ENCODE measurements at regions not wholly inside any gene's neighbourhood (a gene's known extent, or its start where the extent isn't known, plus 50 kb on each side); places are given as distances from the start of the nearest gene placed in this dataset.
"Not testable (repeated sequence)": the region's sequence is repeated elsewhere in the genome, so short reads cannot be mapped to it uniquely, and the experiment has no call there.

DNA sequence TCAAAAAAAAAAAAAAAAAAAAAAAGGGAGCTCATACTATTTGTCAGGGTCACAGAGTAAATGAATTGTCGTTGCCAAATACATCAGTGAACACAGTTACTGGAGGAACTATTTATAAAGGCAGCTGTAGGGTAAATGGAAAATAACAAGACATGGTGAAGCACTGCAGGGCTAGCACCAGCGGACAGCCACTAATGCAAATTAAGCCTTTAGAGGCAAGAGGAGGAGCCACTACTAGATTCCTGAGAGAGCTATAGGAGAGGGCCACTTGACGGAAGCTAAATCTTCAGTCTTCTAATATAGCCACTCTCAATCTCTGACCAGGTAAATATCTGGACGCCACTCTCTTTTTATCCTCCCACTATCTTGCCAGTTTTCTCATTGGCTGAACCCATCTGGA, 801.2 kb upstream of the GOT2 start:
- no peak for TF ChIP-seq CTCF (IDR thresholded peaks at IDR 0.05; ENCODE audit: insufficient read depth, low read depth, low read length)
- ChIA-PET CTCF (no interaction called here), POLR2A (interaction anchor here (0.6 kb wide), 2 partner anchors 33 to 626 kb away, joined by 4 to 5 read pairs; no protein-coding TSS in a partner anchor)

DNA sequence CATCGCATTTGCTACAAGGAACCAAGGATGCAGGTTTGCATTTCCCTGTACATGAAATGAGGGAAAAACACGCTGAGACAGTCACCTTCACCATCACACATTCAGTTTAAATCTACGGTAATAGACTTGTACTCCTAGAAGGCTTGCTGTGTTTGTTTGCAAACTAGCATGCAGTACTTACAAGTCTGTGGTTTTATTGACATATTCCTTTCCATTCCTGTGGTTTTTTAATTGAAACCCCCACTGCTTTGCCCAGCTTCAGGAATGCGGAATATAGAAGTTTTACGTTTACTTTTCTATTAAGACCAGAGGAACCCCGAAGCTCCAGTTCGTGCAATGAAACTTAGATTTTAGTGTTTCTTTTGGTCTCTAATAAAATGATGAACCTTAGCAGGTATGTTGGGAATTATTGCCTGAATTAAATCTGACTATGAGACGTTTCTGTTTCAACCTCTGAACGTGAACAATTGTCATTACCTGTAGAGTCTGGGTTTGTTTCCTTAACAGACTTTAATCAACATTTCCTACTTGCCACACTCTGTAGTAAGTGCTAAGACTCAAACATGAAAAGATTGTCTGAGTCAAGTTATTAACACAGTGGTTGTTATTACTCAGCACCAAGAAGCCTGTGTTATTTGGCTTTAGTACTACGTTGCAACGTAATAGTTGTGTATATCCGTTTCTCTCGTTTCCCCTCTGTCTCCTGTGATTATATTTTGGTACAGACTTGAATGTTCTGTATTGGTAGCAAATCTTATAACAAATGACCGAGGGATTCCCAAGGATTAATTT, 793.3 kb upstream of the GOT2 start:
- ChIA-PET CTCF (interaction anchor here (0.6 kb wide), 1 partner anchor 18 kb away, joined by 3 read pairs; no protein-coding TSS in a partner anchor), POLR2A (no interaction called here)
- Histone ChIP-seq H3K4me3 (ENCODE audit: low read depth, low read length) (no peak overlapping the region), H3K27me3 (ENCODE audit: control insufficient read depth, insufficient read depth, low read length) (no peaks in the 10 kb centered on the region), H3K36me3 (ENCODE audit: control insufficient read depth, insufficient read depth, low read length) (no peaks in the 10 kb centered on the region)
- no peak for TF ChIP-seq CTCF (IDR thresholded peaks at IDR 0.05; ENCODE audit: insufficient read depth, low read depth, low read length)
- DNase-seq (ENCODE audit: low read depth) = peak; percentile 91

More for the DNA sequence above, 801.2 kb upstream of the GOT2 start:
- H3K4me3 ChIP-seq (ENCODE audit: low read depth, low read length) = no peak overlapping the region
- no peak for DNase-seq (ENCODE audit: low read depth)
- no peaks in the 10 kb centered on the region for H3K36me3 ChIP-seq (ENCODE audit: control insufficient read depth, insufficient read depth, low read length)
- H3K27me3 ChIP-seq (ENCODE audit: control insufficient read depth, insufficient read depth, low read length) = no peaks in the 10 kb centered on the region

- ChIA-PET POLR2A (no interaction called here), CTCF (no interaction called here)
- DNase-seq (ENCODE audit: low read depth) = no peak
These were observed 788.7 kb upstream of the GOT2 start for GRCh38 chr16:59522826-59523225.

DNA sequence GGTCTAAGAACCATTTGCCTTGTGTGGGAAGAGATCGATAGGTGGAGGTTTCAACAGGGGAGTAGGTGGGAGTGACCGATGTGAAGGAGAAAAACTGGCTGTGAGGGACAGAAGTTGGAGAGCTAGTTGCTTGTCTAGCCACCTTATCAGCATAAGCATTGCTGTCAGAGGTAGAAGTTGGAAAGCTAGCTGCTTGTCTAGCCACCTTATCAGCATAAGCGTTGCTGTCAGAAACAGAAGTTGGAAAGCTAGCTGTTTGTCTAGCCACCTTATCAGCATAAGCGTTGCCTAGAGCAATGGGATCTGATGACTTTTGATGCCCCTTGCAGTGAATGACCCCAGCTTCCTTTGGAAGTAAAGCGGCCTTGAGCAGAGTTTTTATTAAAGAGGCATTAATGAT, 784.6 kb upstream of the GOT2 start:
- H3K4me3 ChIP-seq (ENCODE audit: low read depth, low read length); CTCF ChIA-PET; H3K27me3 ChIP-seq (ENCODE audit: control insufficient read depth, insufficient read depth, low read length); H3K36me3 ChIP-seq (ENCODE audit: control insufficient read depth, insufficient read depth, low read length); POLR2A ChIA-PET; DNase-seq (ENCODE audit: low read depth): not testable (repeated sequence)

More at GRCh38 chr16:59522826-59523225, 788.7 kb upstream of the GOT2 start:
- Histone ChIP-seq H3K27me3 (ENCODE audit: control insufficient read depth, insufficient read depth, low read length) (no peaks in the 10 kb centered on the region), H3K36me3 (ENCODE audit: control insufficient read depth, insufficient read depth, low read length) (no peaks in the 10 kb centered on the region), H3K4me3 (ENCODE audit: low read depth, low read length) (no peak overlapping the region)
- no peak for TF ChIP-seq CTCF (IDR thresholded peaks at IDR 0.05; ENCODE audit: insufficient read depth, low read depth, low read length)

- DNase-seq (ENCODE audit: low read depth) = peak; percentile 3
- H3K4me3 ChIP-seq (ENCODE audit: low read depth, low read length) = no peak overlapping the region
- CTCF ChIA-PET = no interaction called here
- POLR2A ChIA-PET = no interaction called here
- TF ChIP-seq CTCF (IDR thresholded peaks at IDR 0.05; ENCODE audit: insufficient read depth, low read depth, low read length) = no peak
- H3K27me3 ChIP-seq (ENCODE audit: control insufficient read depth, insufficient read depth, low read length) = no peaks in the 10 kb centered on the region
- H3K36me3 ChIP-seq (ENCODE audit: control insufficient read depth, insufficient read depth, low read length) = no peaks in the 10 kb centered on the region
These were observed 780.5 kb upstream of the GOT2 start for GRCh38 chr16:59514651-59515050.

- Histone ChIP-seq H3K4me3 (ENCODE audit: low read depth, low read length) (no peak overlapping the region), H3K36me3 (ENCODE audit: control insufficient read depth, insufficient read depth, low read length) (no peaks in the 10 kb centered on the region), H3K27me3 (ENCODE audit: control insufficient read depth, insufficient read depth, low read length) (no peaks in the 10 kb centered on the region)
- POLR2A ChIA-PET = no interaction called here
- no peak for TF ChIP-seq CTCF (IDR thresholded peaks at IDR 0.05; ENCODE audit: insufficient read depth, low read depth, low read length)
- no peak for DNase-seq (ENCODE audit: low read depth)
- CTCF ChIA-PET = interaction anchor here (0.7 kb wide), 1 partner anchor 18 kb away, joined by 4 read pairs; no protein-coding TSS in a partner anchor
These were observed 775.9 kb upstream of the GOT2 start for GRCh38 chr16:59510008-59510424.

Measured in BJ (cell line).